ENCODE measurements at regions not wholly inside any gene's neighbourhood (a gene's known extent, or its start where the extent isn't known, plus 50 kb on each side); places are given as distances from the start of the nearest gene placed in this dataset.

DNA sequence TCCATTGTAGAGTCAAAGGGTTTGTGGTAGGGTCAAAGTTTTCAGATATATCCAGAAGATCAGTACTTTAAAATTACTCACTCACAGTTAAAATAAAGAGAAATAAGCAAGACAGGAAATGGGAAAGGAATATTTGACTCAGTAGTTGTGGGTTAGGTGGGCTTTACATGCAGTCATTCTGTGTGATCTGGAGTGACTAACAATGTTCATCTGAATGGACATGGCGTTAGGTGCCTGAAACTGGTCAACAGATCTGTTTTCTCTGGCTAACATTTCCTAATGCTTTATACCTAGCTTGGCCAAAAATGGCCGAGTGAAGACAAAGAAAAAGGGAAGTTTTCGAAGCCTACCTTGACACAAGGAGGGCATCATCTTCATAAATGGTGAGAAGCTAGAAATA, 133.4 kb upstream of the SATB1 start:
- TF ChIP-seq, protein P1, sequence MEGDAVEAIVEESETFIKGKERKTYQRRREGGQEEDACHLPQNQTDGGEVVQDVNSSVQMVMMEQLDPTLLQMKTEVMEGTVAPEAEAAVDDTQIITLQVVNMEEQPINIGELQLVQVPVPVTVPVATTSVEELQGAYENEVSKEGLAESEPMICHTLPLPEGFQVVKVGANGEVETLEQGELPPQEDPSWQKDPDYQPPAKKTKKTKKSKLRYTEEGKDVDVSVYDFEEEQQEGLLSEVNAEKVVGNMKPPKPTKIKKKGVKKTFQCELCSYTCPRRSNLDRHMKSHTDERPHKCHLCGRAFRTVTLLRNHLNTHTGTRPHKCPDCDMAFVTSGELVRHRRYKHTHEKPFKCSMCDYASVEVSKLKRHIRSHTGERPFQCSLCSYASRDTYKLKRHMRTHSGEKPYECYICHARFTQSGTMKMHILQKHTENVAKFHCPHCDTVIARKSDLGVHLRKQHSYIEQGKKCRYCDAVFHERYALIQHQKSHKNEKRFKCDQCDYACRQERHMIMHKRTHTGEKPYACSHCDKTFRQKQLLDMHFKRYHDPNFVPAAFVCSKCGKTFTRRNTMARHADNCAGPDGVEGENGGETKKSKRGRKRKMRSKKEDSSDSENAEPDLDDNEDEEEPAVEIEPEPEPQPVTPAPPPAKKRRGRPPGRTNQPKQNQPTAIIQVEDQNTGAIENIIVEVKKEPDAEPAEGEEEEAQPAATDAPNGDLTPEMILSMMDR (conservative IDR thresholded peaks at IDR 0.05 in 1 of 2, IDR thresholded peaks at IDR 0.05 in 1 of 2; ENCODE audit: extremely low read depth in 1 of 2, insufficient read depth in 1 of 2, low read depth in 1 of 2, low read length in 2 of 2), result no peak
- no peak for TF ChIP-seq EZH2 (IDR thresholded peaks at IDR 0.05; ENCODE audit: borderline replicate concordance, low read length)
